HG02938 (cell line): ENCODE measurements at regions not wholly inside any gene's neighbourhood (a gene's known extent, or its start where the extent isn't known, plus 50 kb on each side); places are given as distances from the start of the nearest gene placed in this dataset.

Experiments
- ATAC-seq: cut with Tn5 transposase; IDR thresholded peaks from one replicate; pipeline ENCODE4 v1.9.1; 2021; ENCODE audit warnings: mild to moderate bottlenecking, moderate library complexity; ENCODE audit not compliant: unreplicated experiment

GRCh38 chr5:117869596-117869995 is 1118.8 kb downstream of the DTWD2 start:
- ATAC-seq = no peak

- ATAC-seq = no peak
These were observed 1124.6 kb downstream of the DTWD2 start for GRCh38 chr5:117863586-117864296.

- no peak for ATAC-seq
These were observed 1127.8 kb downstream of the DTWD2 start for GRCh38 chr5:117860550-117860949.

- no peak for ATAC-seq
These were observed 1129.2 kb downstream of the DTWD2 start for GRCh38 chr5:117859176-117859575.

- no peak for ATAC-seq
These were observed 1131.6 kb downstream of the DTWD2 start for GRCh38 chr5:117856713-117857112.

GRCh38 chr5:117837786-117838185 is 1150.6 kb downstream of the DTWD2 start:
- ATAC-seq = no peak

GRCh38 chr5:117833691-117834090 is 1154.7 kb downstream of the DTWD2 start:
- no peak for ATAC-seq

- no peak for ATAC-seq
These were observed 1158.7 kb downstream of the DTWD2 start for GRCh38 chr5:117829646-117830045.

GRCh38 chr5:117813850-117814249 is 1174.5 kb downstream of the DTWD2 start:
- no peak for ATAC-seq

- ATAC-seq = no peak
These were observed 1175.5 kb downstream of the DTWD2 start for GRCh38 chr5:117812861-117813260.

GRCh38 chr5:117809251-117809650 is 1179.1 kb downstream of the DTWD2 start:
- ATAC-seq = no peak

- no peak for ATAC-seq
These were observed 1183.3 kb downstream of the DTWD2 start for GRCh38 chr5:117805058-117805457.

GRCh38 chr5:117803533-117803932 is 1184.8 kb downstream of the DTWD2 start:
- no peak for ATAC-seq

GRCh38 chr5:117801583-117801982 is 1186.8 kb downstream of the DTWD2 start:
- ATAC-seq = no peak

GRCh38 chr5:117800261-117800660 is 1188.1 kb downstream of the DTWD2 start:
- no peak for ATAC-seq

GRCh38 chr5:117794847-117795246 is 1193.5 kb downstream of the DTWD2 start:
- ATAC-seq = no peak

GRCh38 chr5:117793963-117794362 is 1194.4 kb downstream of the DTWD2 start:
- ATAC-seq = no peak

GRCh38 chr5:117792476-117792875 is 1195.9 kb downstream of the DTWD2 start:
- no peak for ATAC-seq

- ATAC-seq = no peak
These were observed 1199.8 kb downstream of the DTWD2 start for GRCh38 chr5:117788596-117788995.

- ATAC-seq = no peak
These were observed 1204.5 kb upstream of the SEMA6A start for GRCh38 chr5:117779171-117779570.

GRCh38 chr5:117776977-117777376 is 1202.4 kb upstream of the SEMA6A start:
- peak; percentile 61 for ATAC-seq

- no peak for ATAC-seq
These were observed 1195.3 kb upstream of the SEMA6A start for GRCh38 chr5:117769877-117770276.

GRCh38 chr5:117763271-117763670 is 1188.6 kb upstream of the SEMA6A start:
- no peak for ATAC-seq
